GM12891 (cell line): ENCODE measurements at regions not wholly inside any gene's neighbourhood (a gene's known extent, or its start where the extent isn't known, plus 50 kb on each side); places are given as distances from the start of the nearest gene placed in this dataset.

Source experiments
- POLR2A ChIP-seq: IDR thresholded peaks from 2 replicates; pipeline ENCODE4 v1.6.1; 2011; ENCODE audit warnings: low read depth, low read length, control low read depth
- POLR2AphosphoS5 ChIP-seq: IDR thresholded peaks from 2 replicates; pipeline ENCODE4 v1.6.1; 2011; ENCODE audit warnings: low read depth, low read length, control low read depth
- TAF1 ChIP-seq: IDR thresholded peaks from 2 replicates; pipeline ENCODE4 v1.6.1; 2011; ENCODE audit warnings: low read depth, low read length, control low read depth

GRCh38 chr11:46210133-46210636 is 67.3 kb upstream of the CREB3L1 start:
- no peak for TF ChIP-seq POLR2A
- no peak for TF ChIP-seq POLR2AphosphoS5
- TF ChIP-seq TAF1: no peak
